Fibroblast of skin of back (primary cell): ENCODE measurements at regions not wholly inside any gene's neighbourhood (a gene's known extent, or its start where the extent isn't known, plus 50 kb on each side); places are given as distances from the start of the nearest gene placed in this dataset.
"Not testable (repeated sequence)": the region's sequence is repeated elsewhere in the genome, so short reads cannot be mapped to it uniquely, and the experiment has no call there.

ENCODE experiments used
- DNase-seq: peaks from one replicate; pipeline ENCODE4 v3.0.0-alpha.2; 2013

- DNase-seq: no peak
These were observed 582.8 kb downstream of the COL12A1 start for GRCh38 chr6:74623027-74623426.

DNA sequence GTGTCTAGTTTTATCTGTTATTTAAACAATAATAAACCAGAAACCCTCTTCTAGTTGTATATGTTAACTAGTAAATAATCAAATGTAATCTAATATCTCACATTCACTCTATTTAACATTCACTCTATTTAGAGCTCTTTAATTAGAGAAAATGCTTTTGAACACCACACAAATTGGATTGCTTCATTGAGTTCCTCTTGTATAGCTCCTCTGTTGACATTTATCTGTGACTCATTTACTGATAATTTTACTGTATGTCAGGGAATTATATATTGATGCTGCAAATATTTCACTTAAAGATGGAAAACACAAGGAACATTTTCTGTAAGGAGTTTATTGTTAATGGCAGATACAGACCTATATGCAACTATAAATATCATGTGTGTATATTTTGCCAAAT, 594.6 kb downstream of the COL12A1 start:
- peak; percentile 23 for DNase-seq

DNA sequence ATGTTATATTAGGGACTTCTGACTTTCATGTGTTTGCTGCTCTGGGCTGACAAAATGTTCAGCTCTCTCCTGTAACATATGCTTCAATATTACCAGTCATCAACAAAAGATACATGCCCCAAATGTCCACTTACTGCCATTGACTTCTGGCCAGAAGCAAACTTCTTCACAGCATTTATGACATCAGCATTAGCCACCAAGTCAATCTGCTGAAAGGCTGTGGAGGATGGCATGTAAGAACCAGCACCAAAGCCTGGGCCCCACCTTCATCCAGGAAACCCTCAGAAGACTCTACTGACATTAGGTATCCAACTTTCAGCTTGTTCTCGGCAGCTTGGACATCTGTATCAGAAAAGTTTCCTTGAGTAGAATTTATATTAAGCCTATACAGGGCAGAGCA, 595.5 kb downstream of the COL12A1 start:
- peak; percentile 27 for DNase-seq

GRCh38 chr6:74609871-74610270, 596.0 kb downstream of the COL12A1 start:
- DNase-seq: peak; percentile 77

- DNase-seq: peak; percentile 31
These were observed 597.9 kb downstream of the COL12A1 start for GRCh38 chr6:74607934-74608333.

DNA sequence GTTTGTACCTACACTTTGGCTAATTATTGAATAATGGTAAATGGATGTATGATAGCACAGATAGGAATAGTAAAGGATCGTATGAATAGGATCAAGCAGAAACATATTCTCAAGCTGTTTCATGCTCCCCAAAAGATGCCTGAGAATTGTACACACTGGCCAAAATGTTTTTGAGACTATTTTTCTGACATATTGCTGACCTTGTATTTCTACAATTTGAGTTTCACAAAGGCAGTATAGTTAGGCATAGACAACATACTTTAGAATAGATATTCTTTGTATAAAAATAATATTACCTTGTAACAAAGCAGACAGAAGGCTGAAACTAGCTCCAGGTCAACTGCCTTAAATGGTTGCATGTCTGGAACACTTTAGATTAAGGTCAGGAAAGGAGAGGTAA, 598.4 kb downstream of the COL12A1 start:
- DNase-seq: no peak

DNA sequence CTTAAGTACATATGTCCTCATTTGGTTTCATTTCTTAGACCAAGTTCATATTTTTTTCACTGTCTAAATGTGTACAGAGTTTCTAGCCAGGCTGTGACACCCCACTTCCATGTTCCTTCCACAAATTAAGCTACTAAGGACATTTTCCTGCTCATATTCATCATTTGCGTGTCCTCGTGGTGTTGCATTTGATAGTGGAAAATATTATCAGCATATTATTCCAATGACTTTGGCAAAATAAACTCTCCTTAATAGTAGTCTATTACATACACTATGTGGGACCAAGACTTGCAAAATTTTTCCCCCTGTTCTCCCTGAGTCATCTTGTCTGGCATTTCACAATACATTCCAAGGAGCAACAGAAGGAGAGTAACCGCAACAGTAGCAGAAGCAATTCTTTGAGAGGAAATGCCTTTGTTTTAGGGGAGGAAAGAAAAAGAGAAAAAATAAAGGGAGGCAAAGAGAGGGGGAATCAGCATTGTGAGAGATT, 599.2 kb downstream of the COL12A1 start:
- peak; percentile 98 for DNase-seq

- peak; percentile 11 for DNase-seq
These were observed 599.8 kb downstream of the COL12A1 start for GRCh38 chr6:74605922-74606581.

DNA sequence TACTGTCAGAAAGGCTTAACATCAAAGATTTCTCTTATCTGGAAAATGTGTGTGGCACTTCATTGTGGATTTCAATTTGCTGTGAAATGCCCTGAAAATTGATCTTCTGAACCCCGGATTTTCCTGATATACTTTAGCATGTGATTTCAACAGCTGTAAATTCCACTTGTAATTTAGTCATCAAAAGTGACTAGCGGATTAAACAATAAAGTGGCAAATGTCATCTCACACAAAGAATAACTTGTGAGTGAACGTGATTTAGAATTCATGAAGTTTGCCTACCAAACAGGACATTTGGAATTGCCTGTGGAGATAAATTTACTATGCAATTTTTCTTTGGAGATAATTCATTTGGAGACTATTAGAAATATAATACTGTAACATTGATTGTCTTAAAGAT, 601.6 kb downstream of the COL12A1 start:
- DNase-seq: no peak

GRCh38 chr6:74603322-74604076, 602.4 kb downstream of the COL12A1 start:
- DNase-seq: peak; percentile 60

DNA sequence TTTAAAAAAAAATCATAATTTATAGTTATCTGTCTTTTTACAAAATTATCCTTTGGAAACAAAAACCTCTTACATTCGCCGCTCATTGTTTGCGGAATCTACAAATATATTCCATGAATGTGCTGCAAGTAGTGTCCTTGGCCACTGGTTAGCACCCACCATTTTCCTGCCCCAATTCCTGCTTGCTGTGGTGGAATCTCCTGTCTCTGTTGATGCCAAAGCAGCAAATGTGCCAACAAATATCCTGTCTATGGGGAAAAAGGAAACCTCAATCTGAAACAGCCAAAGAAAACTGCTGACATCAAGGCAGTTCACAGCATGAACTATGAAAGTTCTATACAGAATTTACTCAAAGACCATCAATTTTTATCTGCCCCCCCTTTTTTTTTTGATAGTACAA, 603.6 kb downstream of the COL12A1 start:
- no peak for DNase-seq

- DNase-seq: no peak
These were observed 607.1 kb downstream of the COL12A1 start for GRCh38 chr6:74598462-74599393.

- no peak for DNase-seq
These were observed 608.0 kb downstream of the COL12A1 start for GRCh38 chr6:74597840-74598239.

DNA sequence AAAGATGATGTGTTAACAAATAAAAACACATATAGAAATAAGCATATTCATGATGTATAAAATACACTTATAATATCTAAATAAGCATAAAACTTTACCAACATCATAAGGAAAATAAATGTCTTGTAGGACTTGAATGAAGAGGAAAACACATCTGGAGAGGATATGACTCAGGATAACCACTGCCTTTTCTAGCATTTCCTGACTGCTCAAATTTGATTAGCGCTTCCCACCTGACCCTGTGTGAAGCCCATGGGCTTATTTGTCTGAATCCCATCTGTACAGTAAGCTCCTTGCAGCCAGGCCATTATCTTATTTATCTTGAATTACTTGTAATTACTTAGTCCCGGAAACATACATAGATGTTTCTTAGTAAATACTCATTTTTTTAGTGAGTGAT, 608.6 kb downstream of the COL12A1 start:
- DNase-seq: peak; percentile 40

- no peak for DNase-seq
These were observed 609.3 kb downstream of the COL12A1 start for GRCh38 chr6:74596588-74596987.

DNA sequence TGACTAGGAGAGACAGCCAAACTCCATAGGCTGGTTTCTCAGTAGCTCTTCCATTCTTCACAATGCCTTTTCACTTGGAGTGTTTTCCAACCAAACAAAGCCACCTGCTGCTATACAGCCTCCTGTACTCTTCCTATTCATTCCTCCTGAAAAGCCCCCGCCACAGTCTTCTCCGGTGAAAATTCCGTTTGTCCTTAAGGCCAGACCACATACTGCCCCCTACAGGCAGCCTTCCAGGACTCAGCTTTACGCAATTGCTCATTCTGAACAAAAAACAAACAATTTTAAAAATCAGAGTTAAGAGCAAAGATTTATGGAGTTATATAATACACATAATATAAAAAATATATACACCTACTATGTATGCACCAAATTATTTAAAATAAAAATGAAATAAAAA, 611.5 kb downstream of the COL12A1 start:
- DNase-seq: not testable (repeated sequence)

GRCh38 chr6:74588094-74588832, 617.6 kb downstream of the COL12A1 start:
- no peak for DNase-seq

GRCh38 chr6:74587386-74587785, 618.5 kb downstream of the COL12A1 start:
- no peak for DNase-seq

GRCh38 chr6:74585753-74586152, 620.1 kb downstream of the COL12A1 start:
- DNase-seq: peak; percentile 40

- no peak for DNase-seq
These were observed 624.2 kb downstream of the COL12A1 start for GRCh38 chr6:74581681-74582080.

- DNase-seq: no peak
These were observed 626.1 kb downstream of the COL12A1 start for GRCh38 chr6:74579794-74580193.

- DNase-seq: no peak
These were observed 626.8 kb downstream of the COL12A1 start for GRCh38 chr6:74579047-74579446.
